Endodermal cell (in vitro differentiated cells): ENCODE measurements at regions not wholly inside any gene's neighbourhood (a gene's known extent, or its start where the extent isn't known, plus 50 kb on each side); places are given as distances from the start of the nearest gene placed in this dataset.

ENCODE experiments used
- DNase-seq: peaks from one replicate; pipeline ENCODE4 v3.0.0-alpha.2; 2017
- H3K27ac ChIP-seq: 2 replicates; pipeline ENCODE4 v1.5.1; 2013; ENCODE audit warnings: mild to moderate bottlenecking, low read depth, low read length, moderate library complexity
- H3K27me3 ChIP-seq: 2 replicates; pipeline ENCODE4 v1.6.1; 2013; ENCODE audit warnings: mild to moderate bottlenecking, low read length, moderate library complexity; ENCODE audit not compliant: insufficient read depth, control insufficient read depth, poor library complexity, severe bottlenecking
- H3K36me3 ChIP-seq: 2 replicates; pipeline ENCODE4 v1.7.0; 2013; ENCODE audit warnings: mild to moderate bottlenecking, low read length, moderate library complexity; ENCODE audit not compliant: control insufficient read depth, insufficient read depth
- H3K4me1 ChIP-seq: one replicate; pipeline ENCODE4 v1.7.0; 2013; ENCODE audit warnings: low read length; ENCODE audit not compliant: control insufficient read depth, insufficient read depth
- H3K4me3 ChIP-seq: 2 replicates; pipeline ENCODE4 v1.5.1; 2013; ENCODE audit warnings: mild to moderate bottlenecking, low read length, moderate library complexity
- H3K9ac ChIP-seq: 2 replicates; pipeline ENCODE4 v1.6.1; 2013; ENCODE audit warnings: mild to moderate bottlenecking, low read length, moderate library complexity; ENCODE audit not compliant: poor library complexity, severe bottlenecking; ENCODE audit errors: extremely low read depth
- H3K9me3 ChIP-seq: 2 replicates; pipeline ENCODE4 v1.6.1; 2013; ENCODE audit warnings: mild to moderate bottlenecking, low read length, moderate library complexity; ENCODE audit not compliant: control insufficient read depth
- H3K27ac Mint-ChIP-seq: 2 replicates; pipeline ENCODE4 v1.8.0; 2020; ENCODE audit warnings: mixed read lengths
- H3K27me3 Mint-ChIP-seq: 2 replicates; pipeline ENCODE4 v1.8.0; 2021; ENCODE audit warnings: mild to moderate bottlenecking, mixed read lengths; ENCODE audit not compliant: insufficient read depth
- H3K36me3 Mint-ChIP-seq: 2 replicates; pipeline ENCODE4 v1.8.0; 2020; ENCODE audit warnings: low read depth, mixed read lengths
- H3K4me1 Mint-ChIP-seq: 2 replicates; pipeline ENCODE4 v1.8.0; 2020; ENCODE audit warnings: mixed read lengths
- H3K4me3 Mint-ChIP-seq: 2 replicates; pipeline ENCODE4 v1.8.0; 2020; ENCODE audit warnings: mild to moderate bottlenecking, moderate library complexity, mixed read lengths
- H3K9me3 Mint-ChIP-seq: 2 replicates; pipeline ENCODE4 v1.8.0; 2020; ENCODE audit warnings: mild to moderate bottlenecking, mixed read lengths
- WGBS, 2 experiments: methylation state at CpG; one replicate each; pipeline versions ENCODE4 v1.1.5 to v1.1.7; 2013; ENCODE audit warnings: missing lambda C conversion rate in 2 of 2, mixed read lengths in 1 of 2; ENCODE audit not compliant: insufficient coverage in 1 of 2, insufficient read length in 1 of 2; 5-methylcytosine and 5-hydroxymethylcytosine counted together
- TF ChIP-seq, protein P1 (sequence below): fragments of 200-600 bp; sonication (generic); conservative IDR thresholded peaks from 2 replicates; pipeline ENCODE4 v1.5.0; 2021; ENCODE audit warnings: antibody characterized with exemption, mild to moderate bottlenecking

DNA sequence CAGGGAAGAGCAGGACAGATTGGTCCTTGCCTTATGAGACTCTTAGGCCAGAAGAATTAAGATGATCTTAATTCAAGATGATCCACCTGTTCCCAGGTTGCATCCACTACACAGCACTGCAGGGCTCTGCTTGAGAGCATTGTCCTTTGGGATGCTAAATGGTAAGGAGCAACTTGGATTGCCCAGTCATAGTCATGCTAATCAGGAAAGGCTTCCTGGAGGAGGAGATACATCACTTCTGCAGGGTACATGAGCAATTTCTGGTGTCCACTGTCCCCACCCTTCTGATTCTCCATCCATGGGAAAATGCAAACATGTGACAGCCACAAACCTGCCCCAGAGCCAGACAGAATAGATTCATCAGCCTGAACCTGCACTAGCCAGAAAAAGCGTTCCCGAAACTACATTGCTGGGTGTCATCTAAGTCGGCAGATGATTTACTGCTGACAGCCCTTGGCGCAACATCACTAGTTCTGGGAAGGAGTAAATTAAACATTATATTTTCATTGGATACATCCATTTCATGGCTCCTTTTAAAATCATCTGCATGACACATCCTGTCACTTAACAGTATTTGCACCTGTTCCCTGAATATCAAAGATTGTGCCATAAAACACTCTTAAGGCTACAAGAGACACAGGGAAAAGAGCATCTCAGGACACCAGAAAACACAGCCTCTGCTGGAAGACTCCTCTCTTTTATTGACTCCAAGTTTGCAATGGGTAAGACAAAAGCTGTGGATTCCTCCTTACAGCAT is 282.2 kb downstream of the MAF start:
- H3K27me3 Mint-ChIP-seq = peaks cover 6% of the 10 kb centered on the region

DNA sequence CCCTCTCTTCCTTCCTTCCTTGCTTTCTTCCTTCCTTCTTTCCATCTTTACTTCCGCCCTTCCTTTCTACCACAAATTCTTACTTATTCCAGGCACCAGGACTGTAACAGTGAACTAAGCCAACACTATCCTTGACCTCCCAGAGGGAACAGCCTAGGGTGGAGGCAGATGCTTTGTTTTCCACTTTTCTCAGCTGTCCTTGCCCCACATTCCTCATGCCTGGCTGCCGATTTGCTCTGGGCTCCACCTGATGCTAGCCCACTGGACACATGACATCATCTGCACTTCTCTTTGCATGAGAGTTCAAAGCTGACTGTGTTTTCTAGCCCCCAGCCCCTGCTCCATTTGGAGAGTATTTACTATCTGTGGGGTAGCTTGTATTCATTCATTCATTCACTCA is 283.0 kb downstream of the MAF start:
- Histone ChIP-seq H3K36me3 (no peaks in the 10 kb centered on the region), H3K4me1 (peaks cover 9% of the 10 kb centered on the region), H3K9me3 (no peaks in the 10 kb centered on the region), H3K9ac (no peak overlapping the region), H3K27ac (no peak overlapping the region), H3K27me3 (no peaks in the 10 kb centered on the region), H3K4me3 (no peak overlapping the region)
- no peaks in the 10 kb centered on the region for H3K9me3 Mint-ChIP-seq
- WGBS, 2 experiments = 60 to 79% methylated on average over 1 to 2 of the region's 2 CpGs
- TF ChIP-seq, protein P1, sequence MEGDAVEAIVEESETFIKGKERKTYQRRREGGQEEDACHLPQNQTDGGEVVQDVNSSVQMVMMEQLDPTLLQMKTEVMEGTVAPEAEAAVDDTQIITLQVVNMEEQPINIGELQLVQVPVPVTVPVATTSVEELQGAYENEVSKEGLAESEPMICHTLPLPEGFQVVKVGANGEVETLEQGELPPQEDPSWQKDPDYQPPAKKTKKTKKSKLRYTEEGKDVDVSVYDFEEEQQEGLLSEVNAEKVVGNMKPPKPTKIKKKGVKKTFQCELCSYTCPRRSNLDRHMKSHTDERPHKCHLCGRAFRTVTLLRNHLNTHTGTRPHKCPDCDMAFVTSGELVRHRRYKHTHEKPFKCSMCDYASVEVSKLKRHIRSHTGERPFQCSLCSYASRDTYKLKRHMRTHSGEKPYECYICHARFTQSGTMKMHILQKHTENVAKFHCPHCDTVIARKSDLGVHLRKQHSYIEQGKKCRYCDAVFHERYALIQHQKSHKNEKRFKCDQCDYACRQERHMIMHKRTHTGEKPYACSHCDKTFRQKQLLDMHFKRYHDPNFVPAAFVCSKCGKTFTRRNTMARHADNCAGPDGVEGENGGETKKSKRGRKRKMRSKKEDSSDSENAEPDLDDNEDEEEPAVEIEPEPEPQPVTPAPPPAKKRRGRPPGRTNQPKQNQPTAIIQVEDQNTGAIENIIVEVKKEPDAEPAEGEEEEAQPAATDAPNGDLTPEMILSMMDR = no peak
- H3K4me3 Mint-ChIP-seq = no peak overlapping the region
- DNase-seq = peak; percentile 58
- peaks cover 6% of the 10 kb centered on the region for H3K27me3 Mint-ChIP-seq
- no peak overlapping the region for H3K27ac Mint-ChIP-seq
- H3K36me3 Mint-ChIP-seq = no peaks in the 10 kb centered on the region
- H3K4me1 Mint-ChIP-seq = peaks cover 38% of the 10 kb centered on the region

More for the DNA sequence above, 282.2 kb downstream of the MAF start:
- Histone ChIP-seq H3K4me3 (no peak overlapping the region), H3K4me1 (peaks cover 3% of the 10 kb centered on the region), H3K27ac (no peak overlapping the region), H3K9ac (no peak overlapping the region), H3K36me3 (no peaks in the 10 kb centered on the region), H3K9me3 (no peaks in the 10 kb centered on the region), H3K27me3 (no peaks in the 10 kb centered on the region)
- no peak overlapping the region for H3K4me3 Mint-ChIP-seq
- H3K36me3 Mint-ChIP-seq = no peaks in the 10 kb centered on the region
- H3K27ac Mint-ChIP-seq = no peak overlapping the region
- no peak for DNase-seq
- peaks cover 30% of the 10 kb centered on the region for H3K4me1 Mint-ChIP-seq
- TF ChIP-seq, protein P1 = no peak
- WGBS, 2 experiments = 88 to 100% methylated on average over 3 to 4 of the region's 4 CpGs
- H3K9me3 Mint-ChIP-seq = no peaks in the 10 kb centered on the region

DNA sequence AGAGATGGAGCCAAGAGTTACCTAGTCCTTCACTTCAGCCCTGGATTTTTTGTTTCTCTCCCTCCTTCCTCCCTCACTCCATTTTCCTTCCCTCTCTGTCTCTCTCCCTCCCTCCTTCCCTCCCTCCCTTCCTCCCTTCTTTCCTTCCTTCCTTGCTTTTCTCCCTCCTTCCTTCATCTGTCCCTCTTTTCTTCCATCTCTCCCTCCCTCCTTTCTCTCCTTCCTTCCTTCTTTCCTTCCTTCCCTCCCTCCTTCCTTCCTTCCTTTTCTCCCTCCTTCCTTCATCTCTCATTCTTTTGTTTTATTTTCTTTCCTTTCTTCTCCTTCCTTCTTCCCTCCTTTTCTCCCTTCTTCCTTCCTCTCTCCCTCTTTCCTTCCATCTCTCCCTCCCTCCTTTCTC is 283.5 kb downstream of the MAF start:
- H3K36me3 Mint-ChIP-seq = no peaks in the 10 kb centered on the region
- no peak overlapping the region for H3K4me3 Mint-ChIP-seq
- Histone ChIP-seq H3K27me3 (no peaks in the 10 kb centered on the region), H3K4me1 (peaks cover 14% of the 10 kb centered on the region), H3K4me3 (no peak overlapping the region), H3K36me3 (no peaks in the 10 kb centered on the region), H3K9me3 (no peaks in the 10 kb centered on the region), H3K27ac (no peak overlapping the region), H3K9ac (no peak overlapping the region)
- no peak for DNase-seq
- H3K27ac Mint-ChIP-seq = no peak overlapping the region
- TF ChIP-seq, protein P1 = no peak
- H3K27me3 Mint-ChIP-seq = peaks cover 6% of the 10 kb centered on the region
- H3K9me3 Mint-ChIP-seq = no peaks in the 10 kb centered on the region
- H3K4me1 Mint-ChIP-seq = peaks cover 43% of the 10 kb centered on the region
